NB4 (cell line): ENCODE measurements at regions not wholly inside any gene's neighbourhood (a gene's known extent, or its start where the extent isn't known, plus 50 kb on each side); places are given as distances from the start of the nearest gene placed in this dataset.

ENCODE experiments used
- CTCF ChIP-seq: IDR thresholded peaks from one replicate; pipeline ENCODE4 v1.5.1; 2012; ENCODE audit warnings: low read depth, low read length
- MAX ChIP-seq: IDR thresholded peaks from 2 replicates; pipeline ENCODE4 v1.6.1; 2011; ENCODE audit warnings: low read depth, low read length
- POLR2A ChIP-seq: IDR thresholded peaks from 2 replicates; pipeline ENCODE4 v1.6.1; 2011; ENCODE audit warnings: mild to moderate bottlenecking; ENCODE audit not compliant: insufficient read length; ENCODE audit errors: extremely low read depth

DNA sequence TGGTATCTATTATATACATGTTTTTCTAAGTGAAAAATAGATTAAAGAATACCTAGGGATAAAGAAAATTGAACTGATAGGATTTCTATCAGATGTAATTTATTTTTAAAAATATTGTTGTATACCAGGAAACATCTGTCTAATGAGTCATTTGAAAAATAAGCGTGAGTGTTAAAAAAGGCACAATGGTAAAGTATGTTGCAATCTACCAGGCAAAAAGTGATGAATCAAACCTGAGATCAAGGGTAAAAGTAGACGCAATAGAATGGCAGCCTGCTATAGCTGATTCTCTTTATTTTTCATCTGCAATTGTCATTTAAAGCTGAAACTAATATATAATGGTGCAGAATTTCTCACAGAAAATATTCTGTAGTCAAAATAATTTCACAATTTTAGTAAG, 1119.6 kb downstream of the PCDH18 start:
- TF ChIP-seq MAX (no peak), POLR2A (no peak), CTCF (no peak)
